Stimulated activated CD8-positive, alpha-beta memory T cell treated with anti-CD3 and anti-CD28 coated beads, Interleukin-7, amount 100 ng/mL, for 1 hour (primary cell): ENCODE measurements at regions not wholly inside any gene's neighbourhood (a gene's known extent, or its start where the extent isn't known, plus 50 kb on each side); places are given as distances from the start of the nearest gene placed in this dataset.

Experiments used
- DNase-seq, 2 donors: peaks; one replicate each; pipeline ENCODE4 v3.0.0-alpha.2; 2020; ENCODE audit warnings: low read depth in 2 of 2

- DNase-seq, result no peak
Observed at GRCh38 chr2:3062476-3063260, 314.9 kb downstream of the EIPR1 start.

DNA sequence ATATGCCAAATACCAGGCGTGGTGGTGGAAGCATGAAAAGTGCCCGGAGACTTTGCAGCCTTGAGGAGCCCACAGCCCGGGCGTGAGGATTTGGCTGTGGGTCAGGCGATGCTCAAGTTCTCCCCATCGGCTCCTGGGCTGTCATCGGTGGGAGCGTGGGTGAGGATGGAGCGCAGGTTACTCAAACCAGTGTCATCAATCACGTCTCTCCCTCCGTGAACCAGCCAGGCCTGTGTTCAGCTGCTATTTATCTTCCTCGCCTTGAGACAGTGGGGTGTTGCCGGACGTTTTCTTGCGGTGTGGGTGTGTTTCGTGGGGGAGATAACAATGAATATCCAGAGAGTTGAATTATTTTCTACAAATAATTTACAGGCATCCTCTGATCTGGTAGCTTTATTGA lies 317.6 kb downstream of the EIPR1 start:
- no peak for DNase-seq

- no peak for DNase-seq
Observed at GRCh38 chr2:3059141-3059925, 318.3 kb downstream of the EIPR1 start.

DNA sequence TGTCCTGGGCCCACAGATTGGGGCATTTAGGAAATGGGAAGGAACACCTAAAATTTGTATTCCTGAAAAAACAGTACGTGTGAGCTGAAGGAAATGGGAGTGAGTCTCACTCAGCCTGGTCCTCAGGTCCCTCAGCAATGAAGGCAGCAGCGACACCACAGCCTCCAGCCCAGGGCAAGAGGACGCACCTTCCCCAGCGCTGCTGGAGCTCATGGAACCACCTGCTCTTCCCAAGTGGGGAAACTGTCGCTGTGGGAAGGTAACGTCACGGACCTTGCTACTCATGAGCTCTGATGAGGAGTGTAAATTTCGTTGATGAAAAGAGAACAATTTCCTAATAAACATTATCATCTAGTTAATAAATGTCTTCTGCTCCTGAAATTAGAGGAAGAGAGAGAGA lies 323.6 kb downstream of the EIPR1 start:
- DNase-seq, result no peak

DNA sequence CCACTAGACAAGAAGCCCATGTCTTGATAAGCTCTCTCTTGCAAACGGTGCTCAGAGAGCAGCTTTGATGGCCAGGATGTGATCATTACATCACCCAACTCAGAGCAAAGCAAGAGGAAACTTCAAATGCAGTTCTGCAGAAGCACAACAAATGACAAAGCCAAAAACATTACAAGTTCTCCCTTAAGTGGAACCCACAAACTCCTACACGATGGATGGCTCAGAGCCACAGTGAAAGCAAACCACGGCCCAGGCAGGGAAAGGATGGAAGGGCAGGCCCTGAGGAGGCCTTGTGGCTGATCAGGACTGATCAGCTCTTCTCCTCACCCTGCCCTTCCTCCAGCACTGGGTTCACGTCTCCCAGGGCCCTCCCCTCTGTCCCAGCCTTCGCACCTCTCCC lies 326.4 kb downstream of the EIPR1 start:
- no peak for DNase-seq

DNA sequence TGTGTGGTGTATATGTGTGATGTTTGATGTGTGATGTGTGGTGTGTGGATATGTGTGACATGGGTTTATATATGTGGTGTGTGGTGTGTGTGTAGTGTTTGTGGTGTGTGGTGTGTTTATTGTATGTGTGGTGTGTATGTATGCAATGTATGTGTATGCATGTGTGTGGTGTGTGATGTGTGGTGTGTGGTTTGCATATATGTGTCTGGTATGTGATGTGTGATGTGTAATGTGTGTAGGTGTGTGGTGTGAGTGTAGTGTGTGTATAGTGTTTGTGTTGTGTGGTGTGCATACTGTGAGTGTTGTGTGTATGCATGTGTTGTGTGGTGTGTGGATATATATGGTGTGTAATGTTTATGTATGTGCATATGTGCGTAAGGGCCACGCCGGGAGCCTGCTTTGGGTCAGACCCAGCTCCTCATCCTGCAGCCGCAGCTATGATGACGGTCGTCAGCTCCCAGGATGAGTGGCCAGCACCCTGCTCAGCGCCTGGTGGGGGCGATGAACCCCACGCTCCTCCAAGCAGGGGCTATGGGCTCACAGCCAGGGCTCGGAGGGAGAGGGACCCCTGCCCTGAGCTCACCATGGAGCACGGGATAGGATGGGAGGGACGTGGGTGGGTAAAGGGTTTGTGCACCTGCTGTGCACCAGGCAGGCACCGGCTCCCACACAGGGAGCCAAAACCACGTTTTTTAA lies 331.3 kb downstream of the EIPR1 start:
- no peak for DNase-seq

GRCh38 chr2:3045318-3045921 lies 332.2 kb downstream of the EIPR1 start:
- DNase-seq, result no peak

- DNase-seq, result no peak
Observed at GRCh38 chr2:3044587-3045317, 332.9 kb downstream of the EIPR1 start.

DNA sequence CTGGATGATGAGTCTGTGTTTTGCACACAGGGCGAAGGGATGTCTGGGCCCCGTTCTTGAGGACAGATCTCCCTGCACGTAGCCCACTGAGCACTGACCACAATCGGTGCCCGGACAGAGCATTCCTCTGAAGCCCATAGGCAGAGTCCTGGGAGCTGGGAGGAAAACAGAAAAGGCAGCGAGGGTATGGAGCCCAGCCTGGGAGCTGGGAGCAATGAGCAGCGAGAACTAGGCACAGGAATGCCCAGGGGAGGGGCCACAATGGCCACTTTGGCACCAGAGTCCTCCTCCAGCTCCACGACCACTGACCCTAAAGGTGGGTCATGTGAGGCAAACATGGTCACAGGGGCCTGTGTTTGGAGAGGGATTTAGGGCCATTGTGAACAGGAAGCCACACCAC lies 333.9 kb downstream of the EIPR1 start:
- DNase-seq, result no peak

DNA sequence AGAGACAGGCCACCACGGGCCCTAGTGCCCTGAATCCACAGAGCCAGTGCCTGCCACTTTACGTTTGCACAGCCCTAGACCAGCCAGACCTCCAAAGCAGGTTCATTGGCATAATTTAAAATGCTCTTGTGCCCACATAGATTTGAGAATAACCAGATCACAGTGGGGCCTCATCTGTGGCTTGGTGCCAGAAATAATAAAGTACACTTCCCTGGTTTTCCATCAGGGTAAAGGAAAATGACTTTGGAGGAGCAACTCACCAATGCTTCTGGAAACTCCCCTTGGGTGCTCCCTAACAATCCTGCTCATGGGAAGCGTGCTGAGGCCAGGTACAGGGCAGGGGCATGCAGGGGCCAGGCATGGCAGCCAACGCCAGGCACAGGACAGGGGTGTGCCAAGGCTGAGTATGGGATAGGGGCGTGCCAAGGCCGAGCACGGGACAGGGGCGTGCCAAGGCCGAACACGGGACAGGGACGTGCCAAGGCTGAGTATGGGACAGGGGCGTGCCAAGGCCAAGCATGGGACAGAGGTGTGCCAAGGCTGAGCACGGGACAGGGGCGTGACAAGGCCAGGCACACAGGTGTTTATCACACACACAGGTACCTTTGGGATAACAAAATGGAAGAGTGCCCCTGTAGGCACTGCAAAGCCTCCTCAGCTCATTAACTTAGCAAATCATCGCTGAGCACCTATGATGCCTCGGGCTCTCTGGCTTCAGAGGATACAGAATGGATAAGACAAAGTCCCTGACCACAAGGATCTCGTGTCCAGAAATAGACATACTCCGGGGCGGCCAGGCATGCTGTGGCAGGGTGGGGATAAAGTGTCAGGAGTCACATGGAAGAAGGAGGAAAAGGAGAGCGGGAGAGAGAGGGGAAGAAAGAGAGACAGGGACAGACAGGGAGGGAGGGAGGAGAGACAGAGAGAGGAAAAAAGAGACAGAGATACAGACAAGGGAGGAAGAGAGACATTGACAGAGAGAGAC lies 334.7 kb downstream of the EIPR1 start:
- DNase-seq, result no peak

DNA sequence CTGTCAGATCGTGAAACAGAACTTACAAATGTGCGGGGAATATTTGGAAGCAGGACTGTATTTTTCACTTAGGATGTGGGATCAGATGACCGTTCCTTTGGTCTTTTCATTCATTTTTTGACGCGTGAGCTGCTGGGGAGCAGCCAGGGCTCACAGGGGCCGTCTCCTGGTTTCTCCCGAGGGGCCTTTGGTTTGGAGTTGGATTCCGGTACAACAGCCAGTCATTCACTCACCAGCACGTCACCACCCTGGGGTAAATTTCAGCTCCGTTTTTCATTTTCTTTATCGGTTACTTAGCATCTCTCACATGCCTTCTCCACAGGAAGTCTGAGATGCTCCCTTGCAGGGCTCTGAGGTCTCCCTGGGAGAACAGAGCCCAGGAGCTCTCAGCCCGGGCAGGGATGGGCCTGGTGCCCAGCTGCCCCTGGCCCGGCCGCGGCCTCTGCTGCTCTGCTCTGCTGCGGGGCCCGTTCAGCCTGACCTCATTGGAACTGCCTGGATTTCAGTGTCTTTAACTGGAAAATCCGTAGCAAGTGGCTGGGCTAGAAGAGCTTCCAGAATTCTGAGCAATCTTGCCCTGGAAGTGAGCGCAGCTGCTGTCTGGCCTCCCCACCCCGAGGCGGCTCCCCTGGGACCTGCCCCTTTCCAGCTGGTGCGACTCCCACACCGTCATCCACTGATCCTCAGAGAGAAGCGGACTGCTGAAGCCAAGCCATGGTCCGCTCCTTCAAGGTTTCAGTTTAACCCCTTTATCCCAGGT lies 335.6 kb downstream of the EIPR1 start:
- DNase-seq, result no peak

- DNase-seq, result no peak
Observed at GRCh38 chr2:3041246-3041645, 336.4 kb downstream of the EIPR1 start.

GRCh38 chr2:3040496-3041140 lies 337.0 kb downstream of the EIPR1 start:
- no peak for DNase-seq

- DNase-seq, result no peak
Observed at GRCh38 chr2:3040066-3040428, 337.6 kb downstream of the EIPR1 start.

DNA sequence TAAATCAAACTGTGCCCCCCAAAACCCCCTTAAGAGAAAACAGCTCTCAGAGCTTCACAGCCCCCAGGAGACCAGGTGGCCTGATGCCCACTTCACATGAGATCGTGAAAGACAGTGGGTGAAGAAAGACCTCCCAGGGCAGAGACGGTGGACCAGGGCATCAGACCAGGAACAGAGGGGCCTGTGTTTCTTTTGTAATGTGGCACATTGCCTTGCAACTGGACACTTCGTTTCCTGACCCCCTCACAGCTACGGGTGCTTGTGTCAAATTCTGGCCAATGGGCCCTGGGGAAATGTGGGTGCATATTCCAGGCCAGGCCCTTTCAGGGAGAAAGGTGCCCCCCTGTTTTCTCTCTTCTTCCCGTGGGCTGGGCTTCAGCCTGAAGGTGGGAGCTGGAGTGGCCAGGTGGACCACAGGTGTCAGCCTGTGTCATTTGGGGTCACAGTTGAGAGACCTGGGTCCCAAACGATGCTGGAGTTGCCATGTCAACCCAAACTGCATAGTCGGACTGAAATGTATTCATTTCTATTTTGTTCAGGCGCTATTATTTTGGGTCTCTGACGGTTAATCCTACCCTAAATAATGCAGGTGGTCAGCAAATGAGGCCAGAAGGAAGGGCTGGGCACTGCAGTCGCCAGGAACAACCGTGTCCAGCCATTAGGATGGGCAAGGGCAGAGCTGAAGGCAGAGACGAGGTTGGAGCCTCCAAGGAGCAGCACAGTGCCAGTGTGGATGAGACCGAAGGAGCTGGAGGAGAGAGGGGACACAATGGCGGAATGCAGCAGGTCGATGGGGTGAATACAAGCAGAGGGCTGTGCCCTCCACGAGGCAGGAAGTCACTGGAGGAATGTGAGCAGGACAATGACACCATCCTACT lies 338.2 kb downstream of the EIPR1 start:
- DNase-seq, result no peak

DNA sequence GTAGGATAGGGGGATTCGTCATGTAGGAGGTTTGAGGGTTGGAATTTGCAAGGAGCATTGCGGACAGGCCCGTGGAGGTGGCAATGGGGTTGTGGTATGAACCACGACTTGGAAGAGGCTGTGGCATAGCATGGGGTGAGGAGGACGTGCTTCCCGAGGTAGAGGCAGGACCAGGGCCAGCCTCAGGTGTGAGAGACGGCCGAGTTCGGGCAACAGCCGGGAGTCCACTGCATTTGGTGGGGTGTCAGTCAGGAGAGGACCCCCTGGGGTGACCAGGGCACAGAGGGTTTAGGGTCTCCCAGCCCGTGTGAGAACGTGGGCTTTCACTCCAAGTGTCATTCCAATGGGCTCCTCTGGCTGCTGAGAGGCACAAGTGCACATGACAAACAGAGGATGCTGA lies 339.0 kb downstream of the EIPR1 start:
- no peak for DNase-seq

GRCh38 chr2:3037196-3038194 lies 340.1 kb downstream of the EIPR1 start:
- no peak for DNase-seq
